GM12873 (cell line): ENCODE measurements at regions not wholly inside any gene's neighbourhood (a gene's known extent, or its start where the extent isn't known, plus 50 kb on each side); places are given as distances from the start of the nearest gene placed in this dataset.

ENCODE experiments used
- CTCF ChIP-seq: IDR thresholded peaks from 2 replicates; pipeline ENCODE4 v1.5.1; 2012; ENCODE audit warnings: low read depth, mild to moderate bottlenecking, moderate library complexity, low read length, control low read depth; ENCODE audit not compliant: insufficient read depth; ENCODE audit errors: missing control alignments

- TF ChIP-seq CTCF: no peak
Observed at GRCh38 chr11:95690100-95690499, 99.5 kb downstream of the FAM76B start.

GRCh38 chr11:95688501-95689222 is 100.9 kb downstream of the FAM76B start:
- no peak for TF ChIP-seq CTCF

- no peak for TF ChIP-seq CTCF
Observed at GRCh38 chr11:95688015-95688414, 101.6 kb downstream of the FAM76B start.

GRCh38 chr11:95686265-95686664 is 103.3 kb downstream of the FAM76B start:
- no peak for TF ChIP-seq CTCF

- no peak for TF ChIP-seq CTCF
Observed at GRCh38 chr11:95684701-95685100, 104.9 kb downstream of the FAM76B start.

- no peak for TF ChIP-seq CTCF
Observed at GRCh38 chr11:95684170-95684569, 105.4 kb downstream of the FAM76B start.

- no peak for TF ChIP-seq CTCF
Observed at GRCh38 chr11:95682552-95682951, 107.0 kb downstream of the FAM76B start.
